ENCODE measurements at regions not wholly inside any gene's neighbourhood (a gene's known extent, or its start where the extent isn't known, plus 50 kb on each side); places are given as distances from the start of the nearest gene placed in this dataset.
"Not testable (repeated sequence)": the region's sequence is repeated elsewhere in the genome, so short reads cannot be mapped to it uniquely, and the experiment has no call there.

GRCh38 chr12:23282701-23283100, 657.7 kb downstream of the ETNK1 start:
- H2AFZ ChIP-seq (ENCODE audit: low read depth, low read length): no peak overlapping the region
- H3K23ac ChIP-seq (ENCODE audit: low read length in 2 of 2): no peak overlapping the region
- H3K4ac ChIP-seq (ENCODE audit: low read depth in 1 of 2, low read length in 2 of 2): no peak overlapping the region
- H3K27ac ChIP-seq (ENCODE audit: low read length, poor library complexity, severe bottlenecking): no peak overlapping the region
- H3K9ac ChIP-seq (ENCODE audit: low read length): no peak overlapping the region
- H3K4me1 ChIP-seq (ENCODE audit: control insufficient read depth, insufficient read depth, low read depth, low read length): no peaks in the 10 kb centered on the region
- no peak overlapping the region for H3K14ac ChIP-seq (ENCODE audit: low read length in 2 of 2)
- peaks cover 6% of the 10 kb centered on the region for H3K9me3 ChIP-seq (ENCODE audit: control insufficient read depth, low read length)
- no peaks in the 10 kb centered on the region for H3K79me1 ChIP-seq (replicated peaks; ENCODE audit: low read length, poor library complexity, severe bottlenecking)
- H2BK12ac ChIP-seq (ENCODE audit: low read length in 2 of 2): no peak overlapping the region
- H3K36me3 ChIP-seq (ENCODE audit: control insufficient read depth in 1 of 2, insufficient read depth in 2 of 2, low read depth in 1 of 2, low read length in 2 of 2): no peaks in the 10 kb centered on the region
- no peak overlapping the region for H3K4me3 ChIP-seq (ENCODE audit: insufficient read depth in 1 of 2, low read depth in 1 of 2, low read length in 2 of 2)
- H2BK15ac ChIP-seq (ENCODE audit: low read depth, poor library complexity, severe bottlenecking): no peak overlapping the region
- no peak overlapping the region for H2BK120ac ChIP-seq (ENCODE audit: low read depth, low read length)
- DNase-seq: no peak
- H4K91ac ChIP-seq (ENCODE audit: low read length): no peak overlapping the region
- H3K4me2 ChIP-seq (ENCODE audit: low read length, poor library complexity, severe bottlenecking): no peak overlapping the region
- no peak overlapping the region for H3K18ac ChIP-seq (ENCODE audit: low read depth in 1 of 2, low read length in 2 of 2)
- H2BK5ac ChIP-seq (ENCODE audit: low read depth, low read length, poor library complexity, severe bottlenecking): no peak overlapping the region
- no peak overlapping the region for H4K8ac ChIP-seq (ENCODE audit: low read length)
- H3K27me3 ChIP-seq (ENCODE audit: control insufficient read depth in 1 of 2, insufficient read depth in 1 of 2, low read length in 2 of 2): no peaks in the 10 kb centered on the region
- H2AK5ac ChIP-seq (ENCODE audit: low read length, severe bottlenecking): no peak overlapping the region

GRCh38 chr12:23285764-23286530, 661.0 kb downstream of the ETNK1 start:
- not testable (repeated sequence) for H3K18ac ChIP-seq (ENCODE audit: low read depth in 1 of 2, low read length in 2 of 2); H2AFZ ChIP-seq (ENCODE audit: low read depth, low read length); H3K27ac ChIP-seq (ENCODE audit: low read length, poor library complexity, severe bottlenecking); H3K4me1 ChIP-seq (ENCODE audit: control insufficient read depth, insufficient read depth, low read depth, low read length); DNase-seq; H3K14ac ChIP-seq (ENCODE audit: low read length in 2 of 2); H3K4ac ChIP-seq (ENCODE audit: low read depth in 1 of 2, low read length in 2 of 2); H4K91ac ChIP-seq (ENCODE audit: low read length); H3K4me2 ChIP-seq (ENCODE audit: low read length, poor library complexity, severe bottlenecking); H3K9me3 ChIP-seq (ENCODE audit: control insufficient read depth, low read length); H3K79me1 ChIP-seq (replicated peaks; ENCODE audit: low read length, poor library complexity, severe bottlenecking); H4K8ac ChIP-seq (ENCODE audit: low read length); H2BK120ac ChIP-seq (ENCODE audit: low read depth, low read length); H3K9ac ChIP-seq (ENCODE audit: low read length); H2BK15ac ChIP-seq (ENCODE audit: low read depth, poor library complexity, severe bottlenecking); H3K23ac ChIP-seq (ENCODE audit: low read length in 2 of 2); H3K36me3 ChIP-seq (ENCODE audit: control insufficient read depth in 1 of 2, insufficient read depth in 2 of 2, low read depth in 1 of 2, low read length in 2 of 2); H2AK5ac ChIP-seq (ENCODE audit: low read length, severe bottlenecking); H3K27me3 ChIP-seq (ENCODE audit: control insufficient read depth in 1 of 2, insufficient read depth in 1 of 2, low read length in 2 of 2); H3K4me3 ChIP-seq (ENCODE audit: insufficient read depth in 1 of 2, low read depth in 1 of 2, low read length in 2 of 2); H2BK5ac ChIP-seq (ENCODE audit: low read depth, low read length, poor library complexity, severe bottlenecking); H2BK12ac ChIP-seq (ENCODE audit: low read length in 2 of 2)
- 91% methylated on average over 49 of the region's 57 CpGs for WGBS

- Histone ChIP-seq H2AFZ (ENCODE audit: low read depth, low read length) (no peak overlapping the region), H4K8ac (ENCODE audit: low read length) (no peak overlapping the region), H3K4me2 (ENCODE audit: low read length, poor library complexity, severe bottlenecking) (no peak overlapping the region), H3K14ac (ENCODE audit: low read length in 2 of 2) (no peak overlapping the region), H2BK120ac (ENCODE audit: low read depth, low read length) (no peak overlapping the region), H3K18ac (ENCODE audit: low read depth in 1 of 2, low read length in 2 of 2) (no peak overlapping the region), H3K9me3 (ENCODE audit: control insufficient read depth, low read length) (no peaks in the 10 kb centered on the region), H3K36me3 (ENCODE audit: control insufficient read depth in 1 of 2, insufficient read depth in 2 of 2, low read depth in 1 of 2, low read length in 2 of 2) (no peaks in the 10 kb centered on the region), H3K4me3 (ENCODE audit: insufficient read depth in 1 of 2, low read depth in 1 of 2, low read length in 2 of 2) (no peak overlapping the region), H3K4ac (ENCODE audit: low read depth in 1 of 2, low read length in 2 of 2) (no peak overlapping the region), H3K4me1 (ENCODE audit: control insufficient read depth, insufficient read depth, low read depth, low read length) (no peaks in the 10 kb centered on the region), H3K23ac (ENCODE audit: low read length in 2 of 2) (no peak overlapping the region), H3K9ac (ENCODE audit: low read length) (no peak overlapping the region), H2BK15ac (ENCODE audit: low read depth, poor library complexity, severe bottlenecking) (no peak overlapping the region), H3K27ac (ENCODE audit: low read length, poor library complexity, severe bottlenecking) (no peak overlapping the region), H2BK5ac (ENCODE audit: low read depth, low read length, poor library complexity, severe bottlenecking) (no peak overlapping the region), H4K91ac (ENCODE audit: low read length) (no peak overlapping the region), H2AK5ac (ENCODE audit: low read length, severe bottlenecking) (no peak overlapping the region), H3K79me1 (replicated peaks; ENCODE audit: low read length, poor library complexity, severe bottlenecking) (no peaks in the 10 kb centered on the region), H2BK12ac (ENCODE audit: low read length in 2 of 2) (no peak overlapping the region), H3K27me3 (ENCODE audit: control insufficient read depth in 1 of 2, insufficient read depth in 1 of 2, low read length in 2 of 2) (no peaks in the 10 kb centered on the region)
- no peak for DNase-seq
- 33% methylated on average over 1 of the region's 1 CpG for WGBS
Observed at GRCh38 chr12:23290627-23291330, 658.7 kb downstream of the SOX5 start.

GRCh38 chr12:23303220-23303619, 646.2 kb downstream of the SOX5 start:
- no peak overlapping the region for H3K9ac ChIP-seq (ENCODE audit: low read length)
- H4K8ac ChIP-seq (ENCODE audit: low read length): no peak overlapping the region
- H3K4me1 ChIP-seq (ENCODE audit: control insufficient read depth, insufficient read depth, low read depth, low read length): no peaks in the 10 kb centered on the region
- no peak overlapping the region for H3K23ac ChIP-seq (ENCODE audit: low read length in 2 of 2)
- H2BK12ac ChIP-seq (ENCODE audit: low read length in 2 of 2): no peak overlapping the region
- H3K9me3 ChIP-seq (ENCODE audit: control insufficient read depth, low read length): peaks cover 12% of the 10 kb centered on the region
- no peak overlapping the region for H2AFZ ChIP-seq (ENCODE audit: low read depth, low read length)
- no peak overlapping the region for H2BK120ac ChIP-seq (ENCODE audit: low read depth, low read length)
- H3K14ac ChIP-seq (ENCODE audit: low read length in 2 of 2): no peak overlapping the region
- H3K27me3 ChIP-seq (ENCODE audit: control insufficient read depth in 1 of 2, insufficient read depth in 1 of 2, low read length in 2 of 2): no peaks in the 10 kb centered on the region
- H4K91ac ChIP-seq (ENCODE audit: low read length): no peak overlapping the region
- 100% methylated on average over 3 of the region's 3 CpGs for WGBS
- H3K4me3 ChIP-seq (ENCODE audit: insufficient read depth in 1 of 2, low read depth in 1 of 2, low read length in 2 of 2): no peak overlapping the region
- no peak overlapping the region for H2BK15ac ChIP-seq (ENCODE audit: low read depth, poor library complexity, severe bottlenecking)
- H2AK5ac ChIP-seq (ENCODE audit: low read length, severe bottlenecking): no peak overlapping the region
- no peak for DNase-seq
- no peak overlapping the region for H2BK5ac ChIP-seq (ENCODE audit: low read depth, low read length, poor library complexity, severe bottlenecking)
- H3K4me2 ChIP-seq (ENCODE audit: low read length, poor library complexity, severe bottlenecking): no peak overlapping the region
- H3K18ac ChIP-seq (ENCODE audit: low read depth in 1 of 2, low read length in 2 of 2): no peak overlapping the region
- H3K79me1 ChIP-seq (replicated peaks; ENCODE audit: low read length, poor library complexity, severe bottlenecking): no peaks in the 10 kb centered on the region
- no peaks in the 10 kb centered on the region for H3K36me3 ChIP-seq (ENCODE audit: control insufficient read depth in 1 of 2, insufficient read depth in 2 of 2, low read depth in 1 of 2, low read length in 2 of 2)
- no peak overlapping the region for H3K27ac ChIP-seq (ENCODE audit: low read length, poor library complexity, severe bottlenecking)
- no peak overlapping the region for H3K4ac ChIP-seq (ENCODE audit: low read depth in 1 of 2, low read length in 2 of 2)

Measured in mesenchymal stem cell (in vitro differentiated cells and primary cell).